HEK293 (cell line): ENCODE measurements at regions not wholly inside any gene's neighbourhood (a gene's known extent, or its start where the extent isn't known, plus 50 kb on each side); places are given as distances from the start of the nearest gene placed in this dataset.
"Not testable (repeated sequence)": the region's sequence is repeated elsewhere in the genome, so short reads cannot be mapped to it uniquely, and the experiment has no call there.

ENCODE experiments used
- HOXD13 ChIP-seq: sonication (generic); formaldehyde crosslinking; IDR thresholded peaks from 2 replicates; pipeline ENCODE4 v1.8.0; 2022; ENCODE audit warnings: missing genetic modification reagents, borderline replicate concordance
- KLF16 ChIP-seq: fragments of 450-650 bp; formaldehyde crosslinking; IDR thresholded peaks from 2 replicates; pipeline ENCODE4 v1.5.1; 2017; ENCODE audit warnings: missing biosample characterization, missing genetic modification characterization
- PATZ1 ChIP-seq: fragments of 450-650 bp; formaldehyde crosslinking; IDR thresholded peaks from 2 replicates; pipeline ENCODE4 v1.5.1; 2016; ENCODE audit warnings: missing biosample characterization, missing genetic modification characterization

DNA sequence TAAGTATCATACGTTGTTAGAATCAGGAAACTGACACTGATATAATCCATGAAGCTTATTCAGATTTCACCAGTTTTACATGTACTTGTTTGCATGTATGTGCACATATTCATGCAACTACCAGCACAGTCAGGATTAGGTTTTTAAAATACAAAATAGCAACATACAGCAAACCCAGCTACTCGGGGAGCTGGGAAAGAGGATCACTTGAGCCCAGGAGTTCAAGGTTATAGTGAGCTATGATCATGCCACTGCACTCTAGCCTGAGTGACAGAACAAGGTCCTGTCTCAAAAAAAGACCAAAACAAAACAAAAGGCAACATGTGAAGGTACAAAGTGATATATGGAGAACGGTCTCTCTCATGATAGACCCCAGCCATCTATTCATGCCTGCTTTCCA is 2665.8 kb upstream of the DEFB115 start:
- not testable (repeated sequence) for TF ChIP-seq HOXD13; KLF16 (tag by site-specific recombination); PATZ1 (tag by site-specific recombination)
